Panc1 (cell line): ENCODE measurements at regions not wholly inside any gene's neighbourhood (a gene's known extent, or its start where the extent isn't known, plus 50 kb on each side); places are given as distances from the start of the nearest gene placed in this dataset.

Experiments
- POLR2AphosphoS5 ChIP-seq: IDR thresholded peaks from 2 replicates; pipeline ENCODE4 v1.6.1; 2012; ENCODE audit warnings: mild to moderate bottlenecking, low read depth, low read length, moderate library complexity
- REST ChIP-seq, 2 experiments: IDR thresholded peaks; 2 replicates each; pipeline ENCODE4 v1.6.1; 2011 to 2012; ENCODE audit warnings: low read depth in 2 of 2, control low read depth in 1 of 2, low read length in 1 of 2, mild to moderate bottlenecking in 1 of 2, moderate library complexity in 1 of 2; ENCODE audit not compliant: insufficient read depth in 1 of 2
- TCF7L2 ChIP-seq: IDR thresholded peaks from 2 replicates; pipeline ENCODE4 v1.6.1; 2011; ENCODE audit warnings: mild to moderate bottlenecking, low read depth, low read length, inconsistent platforms
- TF ChIP-seq, protein P1 (sequence below): fragments of 450-650 bp; IDR thresholded peaks from 2 replicates; pipeline ENCODE4 v1.5.1; 2017; ENCODE audit warnings: mild to moderate bottlenecking

- TF ChIP-seq, protein P1, sequence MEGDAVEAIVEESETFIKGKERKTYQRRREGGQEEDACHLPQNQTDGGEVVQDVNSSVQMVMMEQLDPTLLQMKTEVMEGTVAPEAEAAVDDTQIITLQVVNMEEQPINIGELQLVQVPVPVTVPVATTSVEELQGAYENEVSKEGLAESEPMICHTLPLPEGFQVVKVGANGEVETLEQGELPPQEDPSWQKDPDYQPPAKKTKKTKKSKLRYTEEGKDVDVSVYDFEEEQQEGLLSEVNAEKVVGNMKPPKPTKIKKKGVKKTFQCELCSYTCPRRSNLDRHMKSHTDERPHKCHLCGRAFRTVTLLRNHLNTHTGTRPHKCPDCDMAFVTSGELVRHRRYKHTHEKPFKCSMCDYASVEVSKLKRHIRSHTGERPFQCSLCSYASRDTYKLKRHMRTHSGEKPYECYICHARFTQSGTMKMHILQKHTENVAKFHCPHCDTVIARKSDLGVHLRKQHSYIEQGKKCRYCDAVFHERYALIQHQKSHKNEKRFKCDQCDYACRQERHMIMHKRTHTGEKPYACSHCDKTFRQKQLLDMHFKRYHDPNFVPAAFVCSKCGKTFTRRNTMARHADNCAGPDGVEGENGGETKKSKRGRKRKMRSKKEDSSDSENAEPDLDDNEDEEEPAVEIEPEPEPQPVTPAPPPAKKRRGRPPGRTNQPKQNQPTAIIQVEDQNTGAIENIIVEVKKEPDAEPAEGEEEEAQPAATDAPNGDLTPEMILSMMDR = no peak
- no peak for TF ChIP-seq POLR2AphosphoS5
- TF ChIP-seq REST (IDR thresholded peaks at IDR 0.05; ENCODE audit: insufficient read depth in 1 of 2, low read depth in 2 of 2, low read length in 1 of 2) = no peak
- no peak for TF ChIP-seq TCF7L2
Observed at GRCh38 chr5:124132843-124133242, 613.6 kb downstream of the ZNF608 start.
